GM23248 (cell line): ENCODE measurements at regions not wholly inside any gene's neighbourhood (a gene's known extent, or its start where the extent isn't known, plus 50 kb on each side); places are given as distances from the start of the nearest gene placed in this dataset.

Source experiments
- EZH2 ChIP-seq: fragments of 200-600 bp; sonication (generic); IDR thresholded peaks from 2 replicates; pipeline ENCODE4 v1.6.1; 2018; ENCODE audit warnings: antibody characterized with exemption, mild to moderate bottlenecking; ENCODE audit not compliant: insufficient read depth, poor library complexity, severe bottlenecking
- EZH2phosphoT487 ChIP-seq: fragments of 200-600 bp; sonication (generic); IDR thresholded peaks from 2 replicates; pipeline ENCODE4 v1.6.1; 2018; ENCODE audit warnings: antibody characterized with exemption, moderate library complexity, mild to moderate bottlenecking, low read depth; ENCODE audit not compliant: insufficient read depth

DNA sequence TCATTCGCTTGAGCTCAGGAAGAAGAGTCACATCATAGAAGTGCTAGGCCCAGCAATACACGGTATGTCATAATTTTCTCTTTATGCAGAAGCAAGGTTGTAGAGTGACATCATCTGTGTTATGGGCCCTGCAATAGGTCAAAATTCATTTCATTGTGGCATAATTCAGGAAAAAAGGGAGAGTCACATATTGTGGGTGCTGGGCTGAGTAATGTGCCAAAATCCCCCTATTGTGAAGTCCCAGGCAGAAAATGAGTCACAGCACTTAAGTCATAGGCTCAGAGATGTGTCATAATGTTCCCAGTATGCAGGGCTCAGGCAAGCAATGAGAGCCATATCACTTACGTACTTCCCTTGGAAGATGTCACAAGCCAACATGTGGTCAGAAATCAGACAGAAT is 1092.6 kb upstream of the AMELY start:
- TF ChIP-seq EZH2 (no peak), EZH2phosphoT487 (no peak)
